NCI-H2196 (cell line): ENCODE measurements at regions not wholly inside any gene's neighbourhood (a gene's known extent, or its start where the extent isn't known, plus 50 kb on each side); places are given as distances from the start of the nearest gene placed in this dataset.

Source experiments
- DNase-seq: peaks from one replicate; lab custom pipeline; 2025; ENCODE audit not compliant: unreplicated experiment; lab: John Stamatoyannopoulos, UW

DNA sequence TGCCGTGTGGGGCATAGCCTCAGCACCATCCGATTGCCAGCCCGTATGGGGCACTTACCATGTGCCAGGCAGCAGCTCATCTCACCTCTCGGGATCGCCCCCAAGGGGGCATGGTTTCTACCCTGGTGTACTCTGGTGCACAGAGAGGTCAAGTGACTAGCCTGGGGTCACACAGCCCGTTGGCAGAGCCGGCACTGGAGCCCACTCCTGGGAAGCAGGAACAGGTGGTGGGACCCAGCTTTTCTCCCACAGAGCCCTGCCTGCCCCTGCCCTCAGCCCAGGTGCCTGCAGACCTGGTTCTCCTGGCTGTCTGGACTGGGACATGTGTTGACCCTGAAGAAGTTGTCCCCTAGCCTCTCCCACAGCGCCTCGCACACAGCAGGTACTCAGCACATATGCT lies 141.8 kb upstream of the CIBAR2 start:
- DNase-seq: no peak

DNA sequence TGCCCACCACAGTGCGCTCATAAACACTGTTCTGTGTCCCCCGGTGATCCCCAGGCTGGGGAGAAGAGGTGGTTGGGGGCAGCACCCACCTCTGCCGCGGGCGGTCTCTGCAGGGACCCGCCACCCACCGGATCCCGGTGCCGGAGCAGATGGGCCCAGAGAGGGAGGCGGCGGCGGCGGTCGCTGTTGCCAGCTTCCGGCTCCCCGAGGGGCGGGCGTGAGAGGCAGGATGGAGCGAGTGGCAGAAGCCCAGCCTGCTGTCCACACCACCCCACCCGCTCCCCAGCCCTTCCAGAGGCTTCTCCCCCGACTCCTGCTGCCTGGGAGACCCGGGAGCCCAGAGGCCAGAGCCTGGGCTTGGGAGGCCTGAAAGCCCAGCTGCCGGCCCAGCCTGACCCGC lies 142.6 kb upstream of the CIBAR2 start:
- no peak for DNase-seq

DNA sequence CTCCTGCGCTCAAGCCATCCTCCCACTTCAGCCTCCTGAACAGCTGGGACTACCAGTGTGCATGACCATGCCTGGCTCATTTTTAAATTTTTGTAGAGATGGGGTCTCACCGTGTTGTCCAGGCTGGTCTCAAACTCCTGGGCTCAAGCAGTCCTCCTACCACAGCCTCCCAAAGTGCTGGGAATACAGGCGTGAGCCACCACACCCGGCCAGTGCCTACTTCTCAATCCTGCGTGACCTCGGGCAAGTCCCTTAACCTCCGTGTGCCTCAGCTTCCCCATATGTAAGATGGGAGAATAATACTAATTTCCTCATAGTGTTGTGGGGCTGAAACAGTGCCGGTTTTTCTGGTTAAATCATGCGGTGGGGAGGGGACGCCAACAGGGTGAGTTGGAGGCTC lies 143.5 kb upstream of the CIBAR2 start:
- DNase-seq: no peak

DNA sequence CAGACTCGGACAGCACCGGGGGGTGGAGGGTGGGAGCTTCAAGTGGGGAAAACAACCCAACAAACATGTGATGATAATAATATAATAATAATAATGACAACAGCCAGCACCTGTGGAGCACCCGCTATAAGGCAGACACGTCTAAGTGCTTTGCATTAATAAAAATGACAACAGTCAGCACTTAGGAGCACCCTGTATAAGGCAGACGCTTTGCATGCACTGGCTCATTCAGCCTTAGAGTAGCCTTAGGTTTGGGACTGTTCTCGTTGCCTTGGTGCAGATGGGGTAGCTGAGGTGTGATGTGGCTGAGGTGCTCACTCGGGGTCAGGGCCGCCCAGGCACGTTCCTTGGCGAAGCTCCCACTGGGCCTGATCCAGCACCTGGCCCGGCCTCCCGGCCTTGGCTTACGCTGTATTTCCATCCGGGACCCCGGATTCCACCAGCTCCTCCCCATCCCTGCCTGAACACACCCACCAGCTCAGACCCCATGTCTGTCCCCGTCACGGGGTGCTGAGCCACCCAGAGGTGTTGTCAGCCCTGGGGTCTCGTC lies 144.0 kb upstream of the CIBAR2 start:
- DNase-seq: no peak

DNA sequence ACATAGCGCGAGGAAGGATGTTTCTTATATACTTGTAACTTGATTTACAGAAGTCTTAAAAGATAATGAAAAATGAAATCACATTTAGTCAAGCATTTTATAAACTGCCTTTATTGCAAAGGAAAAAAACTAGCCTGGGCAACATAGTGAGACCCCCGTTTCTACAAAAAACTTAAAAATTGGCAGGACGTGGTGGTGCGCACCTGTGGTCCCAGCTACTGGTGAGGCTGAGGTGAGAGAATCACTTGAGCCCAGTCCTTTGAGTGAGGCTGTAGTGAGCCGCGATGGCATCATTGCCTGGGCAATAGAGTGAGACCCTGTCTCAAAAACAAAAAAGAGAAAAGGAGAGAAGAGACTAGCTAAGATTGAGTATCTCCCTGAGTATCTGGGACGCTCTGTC lies 145.2 kb upstream of the CIBAR2 start:
- DNase-seq: no peak

DNA sequence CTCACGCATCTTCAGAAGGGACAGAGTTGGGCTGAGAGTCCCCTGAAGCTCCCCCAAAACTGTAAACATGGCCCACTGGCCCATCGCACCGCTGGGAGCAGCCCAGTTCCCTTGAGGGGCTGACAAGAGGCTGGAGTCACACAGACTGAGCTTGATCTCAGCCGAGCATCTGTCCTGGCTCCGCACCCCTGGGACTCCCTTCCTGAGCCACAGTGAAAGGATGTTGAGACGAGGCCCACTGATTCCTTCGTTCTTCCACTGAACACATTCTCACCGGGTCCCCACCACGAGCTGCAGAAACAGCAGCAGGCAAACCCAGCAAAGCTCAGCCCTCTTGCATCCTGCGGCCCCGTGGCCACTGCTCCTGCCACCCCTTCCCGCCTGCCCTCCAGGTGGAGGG lies 145.9 kb upstream of the CIBAR2 start:
- no peak for DNase-seq

DNA sequence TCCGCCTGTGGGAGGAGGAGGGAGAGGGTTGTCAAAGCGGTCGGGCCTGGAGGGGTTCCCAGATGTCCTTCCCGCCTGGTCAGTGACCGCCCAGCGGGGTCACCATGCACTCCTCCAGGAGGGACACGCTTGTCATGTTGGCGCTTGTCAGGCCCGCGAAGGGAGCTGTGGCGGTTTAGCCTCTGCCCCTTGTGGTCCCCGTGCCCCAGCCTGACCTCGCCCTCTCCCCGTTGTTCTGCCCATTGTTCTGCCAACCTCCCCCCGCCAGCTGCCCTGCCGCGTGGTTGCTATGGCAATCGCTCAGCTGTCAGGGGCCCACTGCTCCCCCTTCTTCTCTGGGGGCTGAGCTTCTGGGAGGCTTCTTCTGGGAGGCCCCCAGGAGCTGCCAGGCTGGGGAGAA lies 146.4 kb upstream of the CIBAR2 start:
- no peak for DNase-seq

DNA sequence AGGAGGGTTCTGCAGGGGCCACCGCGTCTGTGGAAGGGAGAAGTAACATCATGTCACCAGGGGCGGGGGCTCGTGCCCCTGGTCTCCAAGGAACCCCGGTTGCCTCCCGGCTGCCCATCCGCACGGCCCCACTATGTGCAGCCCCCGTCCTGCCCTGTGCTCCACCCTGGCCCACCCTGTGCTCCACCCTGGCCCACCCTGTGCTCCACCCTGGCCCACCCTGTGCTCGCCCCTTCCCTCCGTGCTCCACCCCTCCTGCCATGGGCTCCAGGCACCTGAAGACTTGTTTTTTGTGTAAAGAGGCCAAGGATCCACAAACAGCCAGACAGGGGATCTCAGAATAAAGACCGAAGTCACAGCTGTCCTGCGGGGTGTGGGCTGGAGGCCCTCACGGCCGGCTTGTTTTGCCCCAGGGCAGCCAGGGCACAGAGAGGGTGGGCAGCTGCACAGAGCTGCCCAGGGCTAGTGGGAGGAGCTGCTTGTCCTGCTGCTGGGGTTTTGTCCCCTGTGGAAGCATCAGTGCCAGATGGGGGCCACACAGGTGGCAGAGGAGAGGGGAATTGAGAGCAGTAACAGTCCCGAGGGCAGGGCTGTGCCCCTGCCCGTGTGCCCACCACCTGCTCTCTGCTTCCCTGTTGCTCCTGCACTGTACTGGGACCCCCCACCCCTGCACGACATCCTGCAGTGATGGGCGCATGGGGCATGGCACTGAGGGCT lies 147.0 kb upstream of the CIBAR2 start:
- no peak for DNase-seq

DNA sequence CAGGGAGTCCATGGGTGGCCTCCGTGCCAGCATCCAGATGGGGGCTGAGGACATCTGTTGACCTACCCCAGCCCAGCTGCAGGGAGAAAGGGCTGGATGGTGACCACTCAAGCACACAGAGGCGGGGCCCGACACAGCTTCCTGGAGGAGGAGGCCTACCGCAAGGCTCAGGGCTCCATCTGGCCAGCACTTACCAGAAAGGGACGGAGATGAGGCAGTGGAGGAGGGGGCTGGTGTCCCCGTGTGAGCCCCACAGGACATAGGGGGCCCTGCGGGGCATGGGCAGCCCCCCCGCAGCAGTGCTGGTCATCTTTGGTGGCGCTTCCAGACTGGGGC lies 147.5 kb upstream of the CIBAR2 start:
- DNase-seq: no peak

DNA sequence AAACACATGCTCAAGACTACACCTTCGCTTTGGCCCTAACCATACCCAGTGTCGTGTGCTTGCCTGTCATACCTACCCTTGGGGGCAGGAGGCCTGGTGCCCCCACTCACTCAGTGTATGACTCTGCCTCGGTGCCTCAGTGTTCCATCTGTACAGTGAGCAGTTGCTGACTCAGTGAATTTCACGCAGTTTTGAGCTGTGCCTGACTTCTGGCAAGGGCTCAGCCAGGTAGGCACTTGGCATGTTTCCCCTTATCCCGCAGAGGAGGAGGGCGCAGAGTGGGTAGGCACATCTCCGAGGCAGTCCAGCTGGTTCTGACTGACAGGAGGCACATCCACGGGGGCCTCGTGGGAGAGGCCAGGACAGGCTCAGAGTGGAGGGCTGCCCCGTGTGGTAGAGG lies 148.9 kb upstream of the CIBAR2 start:
- no peak for DNase-seq

DNA sequence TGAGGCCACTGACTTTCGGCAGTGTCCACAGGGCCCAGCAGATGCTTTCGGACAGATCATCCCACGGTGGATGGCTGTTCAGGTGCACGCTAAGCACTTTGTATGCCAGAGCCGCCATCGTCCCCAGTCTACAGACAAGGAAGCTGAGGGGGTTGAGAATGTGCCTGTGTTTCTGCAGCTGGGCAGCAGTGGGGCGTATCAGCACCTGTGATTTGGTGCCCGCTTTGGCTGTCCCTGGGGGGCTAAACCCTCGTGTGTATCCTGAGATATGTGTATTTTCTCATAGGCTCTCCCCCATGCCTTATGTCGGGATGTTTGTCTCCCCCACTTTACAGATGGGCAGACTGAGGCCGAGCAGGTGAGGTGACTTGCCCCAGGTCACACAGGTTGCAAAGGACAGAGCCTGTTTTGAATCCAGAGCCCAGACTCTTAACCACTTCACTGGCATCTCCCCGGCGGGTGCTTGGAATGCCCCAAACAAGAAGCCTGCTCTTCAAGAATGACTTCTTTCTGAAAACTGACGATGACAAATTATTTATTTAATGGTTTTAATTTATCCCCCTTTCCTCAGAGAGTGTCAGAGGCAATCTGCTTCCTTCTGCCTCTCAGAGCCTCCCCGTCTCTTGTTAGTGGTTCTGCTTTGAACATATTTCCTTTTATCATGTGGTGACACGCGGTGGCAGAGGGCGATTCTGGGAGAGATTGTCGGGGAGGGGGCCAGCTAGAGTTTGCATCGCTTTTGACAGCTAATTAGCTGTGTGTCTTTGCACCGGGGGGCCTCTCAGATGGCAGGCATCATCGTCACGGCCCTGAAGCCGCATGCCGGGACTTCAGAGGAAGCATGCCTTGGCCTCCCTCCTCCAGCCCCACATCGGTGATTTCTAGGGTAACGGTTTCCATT lies 149.6 kb upstream of the CIBAR2 start:
- DNase-seq: no peak

DNA sequence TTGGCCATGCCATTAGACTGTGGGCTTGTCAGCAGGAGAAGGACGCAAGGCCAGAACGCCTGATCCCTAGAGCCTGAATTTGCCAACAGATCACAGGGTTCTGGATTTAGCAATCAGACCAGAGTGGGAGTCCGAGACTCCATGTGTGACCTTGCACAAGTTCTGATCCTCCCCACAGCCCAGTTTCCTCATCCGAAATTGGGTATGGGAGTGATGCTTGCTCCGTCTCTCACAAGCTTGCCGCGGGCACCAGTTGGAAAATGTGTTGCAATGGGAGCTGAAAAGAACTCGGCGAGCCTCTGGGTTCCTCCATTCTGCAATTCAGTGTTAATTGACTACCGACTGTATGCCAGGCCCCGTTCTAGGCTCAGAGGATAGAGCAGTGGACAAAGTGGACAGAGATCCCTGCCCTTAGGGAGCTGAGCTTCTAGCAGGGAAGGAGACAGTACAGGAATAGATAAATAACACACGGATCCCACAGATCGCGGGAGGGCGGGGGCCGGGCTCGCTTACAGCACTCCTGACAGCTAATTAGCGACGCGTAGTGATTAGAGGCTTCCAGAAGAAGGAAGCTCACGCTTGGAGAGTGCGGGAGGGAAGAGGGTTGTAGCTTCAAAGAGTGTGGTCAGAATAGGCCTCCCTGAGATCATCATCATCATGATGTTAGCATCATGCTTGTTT lies 150.4 kb upstream of the CIBAR2 start:
- no peak for DNase-seq

DNA sequence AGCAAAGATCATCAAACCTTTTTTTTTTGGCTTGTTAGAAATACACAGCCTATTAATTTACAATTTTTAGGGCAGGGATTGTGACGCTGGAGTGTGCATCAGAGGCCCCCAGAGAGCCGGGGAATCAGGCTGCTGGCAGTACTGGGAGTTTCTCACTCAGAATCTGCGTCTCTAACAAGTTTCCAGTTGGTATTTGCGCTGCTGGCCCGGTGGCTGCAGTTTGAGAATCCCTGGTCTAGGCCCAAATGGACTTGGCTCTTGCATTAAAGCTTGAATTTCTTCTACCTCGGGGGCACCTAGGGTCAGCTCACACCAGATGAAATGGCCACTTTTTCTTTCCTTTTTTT lies 150.9 kb upstream of the CIBAR2 start:
- DNase-seq: no peak

DNA sequence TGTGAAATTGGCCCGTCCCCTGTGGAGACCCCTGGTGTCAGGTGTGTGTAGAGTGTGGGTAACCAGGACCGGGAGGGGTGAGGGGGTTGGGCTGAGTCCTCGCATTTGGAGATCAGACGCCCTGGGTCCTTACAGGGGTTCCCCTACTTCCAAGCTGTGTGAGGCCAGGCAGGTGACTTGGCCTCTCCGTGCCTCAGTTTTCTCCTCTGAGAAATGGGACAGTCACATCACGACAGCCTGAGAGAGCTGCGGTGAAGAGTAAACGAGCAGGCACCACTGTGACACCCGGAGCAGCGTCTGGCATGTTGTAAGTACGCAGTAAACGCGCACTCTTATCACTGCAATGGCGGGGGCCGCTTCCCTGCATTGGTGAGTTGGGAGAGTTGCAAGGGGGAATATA lies 152.5 kb upstream of the CIBAR2 start:
- no peak for DNase-seq

DNA sequence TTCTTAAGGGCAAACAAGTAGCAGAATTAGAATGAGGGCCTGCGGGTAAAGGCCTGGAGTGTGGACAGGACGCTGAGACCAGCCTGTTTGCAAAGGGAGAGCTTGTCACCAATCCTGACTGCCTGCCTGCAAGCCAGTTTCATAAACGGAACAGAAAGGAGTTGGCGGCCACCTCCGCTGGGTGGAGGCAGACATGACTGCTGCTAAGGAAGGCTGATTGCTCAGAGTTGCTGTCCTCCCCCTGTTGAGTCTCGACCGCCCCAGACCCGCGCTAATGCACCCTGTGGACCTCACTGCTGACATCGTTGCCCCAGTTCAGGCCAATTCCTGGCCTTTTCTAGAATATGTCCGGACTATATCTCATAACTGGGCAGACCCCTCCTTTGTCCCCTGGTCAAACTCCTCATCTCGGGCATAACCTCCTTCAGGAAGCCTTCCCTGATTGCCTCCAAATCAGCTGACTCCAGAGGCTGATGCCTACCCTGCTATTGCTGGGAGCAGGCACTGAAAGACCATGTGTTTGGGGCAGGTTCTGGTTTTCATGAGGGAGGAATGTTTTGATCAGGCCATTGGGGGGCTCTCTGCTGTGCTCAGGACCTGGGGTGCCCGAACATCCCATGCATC lies 153.0 kb upstream of the CIBAR2 start:
- no peak for DNase-seq

DNA sequence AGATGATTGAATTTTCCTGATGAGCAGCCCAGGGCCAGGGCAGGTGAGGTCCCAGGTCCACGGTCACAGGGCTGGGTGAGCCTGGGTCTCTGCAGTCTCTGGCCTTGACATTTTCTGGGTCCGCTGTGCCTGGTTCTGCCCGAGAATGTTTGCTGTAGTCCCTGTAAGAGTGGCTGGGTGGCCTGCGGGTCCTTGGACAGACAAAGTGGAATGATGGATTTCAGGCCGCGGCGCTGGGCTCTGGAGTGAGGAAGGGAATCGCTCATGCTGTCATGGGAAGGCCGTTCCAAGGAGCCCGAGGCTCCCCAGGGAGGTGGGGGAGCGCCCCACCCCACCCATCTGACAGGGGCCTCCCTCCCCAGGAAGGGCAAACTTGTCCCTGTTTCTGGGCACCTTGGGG lies 153.5 kb upstream of the CIBAR2 start:
- DNase-seq: no peak

DNA sequence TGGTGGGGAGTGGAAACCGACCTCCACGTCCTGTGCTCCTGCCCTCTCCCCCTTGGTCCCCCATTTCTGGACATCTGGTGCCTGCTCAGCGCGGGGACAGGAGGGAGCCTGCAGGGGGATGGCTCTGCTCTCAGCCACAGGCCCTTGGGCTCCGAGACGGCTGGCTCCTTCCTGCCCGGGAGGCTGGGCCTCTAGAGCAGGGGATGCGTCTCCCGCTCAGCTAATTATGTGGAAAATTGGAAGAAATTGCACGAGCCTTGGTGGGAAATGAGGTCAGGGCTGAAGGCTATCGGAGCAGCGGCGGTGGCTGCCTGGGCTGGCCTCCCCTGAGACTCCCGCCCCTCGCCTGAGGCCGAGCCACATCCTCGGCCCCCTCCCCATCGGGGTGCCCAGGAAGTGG lies 154.6 kb upstream of the CIBAR2 start:
- no peak for DNase-seq

DNA sequence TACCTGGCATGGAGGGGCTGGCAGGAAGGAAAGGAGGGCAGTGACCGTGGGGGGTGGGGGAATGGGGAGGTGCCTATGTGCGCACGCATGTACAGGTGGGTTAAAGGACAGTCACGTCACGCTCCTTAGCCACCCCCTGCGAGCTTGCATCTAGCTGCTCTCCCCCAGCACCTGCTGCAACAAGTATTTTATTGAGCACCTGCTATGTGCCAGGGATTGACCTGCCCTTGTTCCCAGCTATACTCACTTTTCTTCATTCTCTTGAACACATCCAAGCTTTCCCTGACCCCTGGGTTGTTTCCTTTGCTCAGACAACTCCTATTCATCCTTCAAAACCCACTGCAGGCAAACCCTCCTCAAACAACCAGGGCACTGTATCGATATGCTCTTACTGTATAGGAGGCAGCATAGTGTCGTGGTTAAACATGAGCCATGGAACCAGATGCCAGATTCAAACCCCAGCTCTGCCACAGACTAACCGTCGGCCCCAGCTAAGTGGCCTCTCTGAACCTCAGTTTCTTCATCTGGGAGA lies 155.2 kb upstream of the CIBAR2 start:
- DNase-seq: no peak

DNA sequence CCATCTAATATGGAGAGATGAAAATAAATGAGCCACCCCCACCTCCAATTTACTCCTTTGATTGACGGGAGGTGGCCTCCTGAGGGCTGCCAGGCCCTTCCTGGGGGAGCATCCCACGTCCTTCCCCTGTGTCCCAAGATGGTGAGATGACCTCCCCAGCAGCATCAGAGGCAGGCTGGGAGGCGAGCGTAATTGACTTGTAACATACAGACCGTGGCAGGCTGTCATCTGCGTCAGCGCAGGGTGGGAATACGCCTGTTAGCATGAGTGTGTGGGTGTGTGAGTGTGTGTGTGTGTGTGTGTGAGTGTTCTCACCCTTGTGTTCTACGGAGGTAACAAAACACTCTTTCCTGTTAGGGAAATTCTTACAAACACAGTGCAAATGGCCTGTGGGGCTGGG lies 156.9 kb upstream of the CIBAR2 start:
- DNase-seq: no peak

DNA sequence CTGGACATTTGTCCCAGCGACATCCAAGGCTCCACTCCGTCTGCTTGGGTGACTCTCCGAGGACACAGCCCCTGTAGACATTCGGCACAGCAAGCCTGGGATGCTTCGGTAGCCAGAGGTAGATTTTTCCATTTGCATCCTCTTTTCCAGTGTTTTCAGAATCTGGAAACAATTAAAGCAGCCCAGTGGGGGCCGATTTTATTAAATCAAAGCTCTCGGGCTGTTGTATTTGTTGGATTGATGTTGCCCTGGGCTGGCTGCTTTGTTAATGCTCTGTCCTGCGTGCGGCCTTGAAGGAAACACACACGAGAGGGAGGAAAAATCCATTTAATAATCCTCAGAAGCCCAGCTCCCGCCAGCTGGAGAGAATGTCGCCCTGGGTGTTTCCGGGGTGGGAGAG lies 158.1 kb upstream of the CIBAR2 start:
- DNase-seq: no peak

DNA sequence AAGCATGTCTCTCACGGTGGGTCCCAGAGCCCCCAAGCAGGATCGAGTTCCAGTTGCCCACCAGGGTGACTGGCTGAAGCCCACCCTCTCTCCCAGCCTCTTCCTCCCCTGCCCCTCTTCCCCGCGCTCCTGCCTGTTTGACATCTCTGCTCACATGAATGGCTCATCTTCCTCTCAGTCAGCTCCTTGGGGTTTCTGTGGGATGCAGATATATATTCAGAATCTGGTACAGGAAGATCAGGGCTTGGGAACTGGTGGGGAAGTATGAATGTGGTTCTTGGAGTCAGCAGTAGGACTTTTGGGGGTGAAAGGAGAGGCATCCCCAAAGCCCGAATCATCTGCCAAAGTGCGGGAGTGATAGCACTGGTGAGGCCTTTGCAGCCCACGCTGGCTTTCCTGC lies 158.9 kb upstream of the CIBAR2 start:
- no peak for DNase-seq
